Mammary epithelial cell (primary cell): ENCODE measurements at regions not wholly inside any gene's neighbourhood (a gene's known extent, or its start where the extent isn't known, plus 50 kb on each side); places are given as distances from the start of the nearest gene placed in this dataset.

Experiments used
- CTCF ChIP-seq, 2 donors: IDR thresholded peaks in 1 of 2; conservative IDR thresholded peaks in 1 of 2; 2 replicates each; pipeline ENCODE4 v1.5.1; 2011 to 2012; ENCODE audit warnings: inconsistent platforms in 2 of 2, low read length in 2 of 2, mild to moderate bottlenecking in 2 of 2, control low read depth in 1 of 2, low read depth in 1 of 2; ENCODE audit not compliant: insufficient read depth in 1 of 2; ENCODE audit errors: extremely low read depth in 1 of 2
- EZH2 ChIP-seq: IDR thresholded peaks from 2 replicates; pipeline ENCODE4 v1.6.1; 2012; ENCODE audit warnings: low read length, inconsistent platforms, borderline replicate concordance

GRCh38 chr3:164192974-164193373 is 885.3 kb downstream of the SI start:
- no peak for TF ChIP-seq CTCF (conservative IDR thresholded peaks at IDR 0.05 in 1 of 2, IDR thresholded peaks at IDR 0.05 in 1 of 2; ENCODE audit: extremely low read depth in 1 of 2, insufficient read depth in 1 of 2, low read depth in 1 of 2, low read length in 2 of 2)
- TF ChIP-seq EZH2 = no peak
